Hindlimb muscle (tissue), 1 donor: ENCODE measurements at regions not wholly inside any gene's neighbourhood (a gene's known extent, or its start where the extent isn't known, plus 50 kb on each side); places are given as distances from the start of the nearest gene placed in this dataset.
"Not testable (repeated sequence)": the region's sequence is repeated elsewhere in the genome, so short reads cannot be mapped to it uniquely, and the experiment has no call there.

Experiments used
- DNase-seq: peaks from one replicate; pipeline ENCODE4 v3.0.0-alpha.2; 2013

DNA sequence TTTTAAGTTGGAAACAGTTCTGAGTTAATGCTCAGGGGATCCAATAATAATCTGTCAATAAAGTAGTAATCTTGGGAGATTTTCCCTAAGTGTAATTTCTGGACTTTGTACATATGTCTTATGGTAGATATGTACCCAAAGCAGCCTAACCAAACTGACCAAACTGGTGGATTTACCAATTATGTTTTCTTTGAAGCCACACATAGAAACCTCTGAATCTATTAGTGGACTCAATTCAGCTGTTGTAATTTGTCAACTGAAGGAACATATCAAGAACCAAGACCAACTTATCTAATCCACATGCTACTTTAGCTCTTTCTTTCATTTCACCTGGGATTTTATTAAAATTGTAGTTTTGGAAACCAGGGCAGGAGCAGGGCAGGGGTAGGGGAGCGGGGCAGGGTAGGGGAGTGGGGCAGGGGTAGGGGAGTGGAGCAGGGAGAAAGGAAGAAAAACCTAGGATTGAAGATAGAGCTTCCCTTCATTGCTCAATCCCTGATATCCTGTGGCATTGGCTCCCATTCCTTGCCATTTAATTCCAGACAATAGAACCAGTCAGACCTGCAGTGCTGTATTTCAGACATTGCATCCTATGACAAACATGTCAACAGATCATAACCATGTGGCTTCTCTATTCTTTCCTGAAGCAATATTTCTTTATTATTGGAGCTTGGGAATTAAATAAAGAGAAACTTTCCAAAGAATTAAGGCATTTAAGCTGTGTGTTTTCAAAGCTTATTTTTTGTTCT lies 101.8 kb downstream of the NFKBIZ start:
- no peak for DNase-seq

DNA sequence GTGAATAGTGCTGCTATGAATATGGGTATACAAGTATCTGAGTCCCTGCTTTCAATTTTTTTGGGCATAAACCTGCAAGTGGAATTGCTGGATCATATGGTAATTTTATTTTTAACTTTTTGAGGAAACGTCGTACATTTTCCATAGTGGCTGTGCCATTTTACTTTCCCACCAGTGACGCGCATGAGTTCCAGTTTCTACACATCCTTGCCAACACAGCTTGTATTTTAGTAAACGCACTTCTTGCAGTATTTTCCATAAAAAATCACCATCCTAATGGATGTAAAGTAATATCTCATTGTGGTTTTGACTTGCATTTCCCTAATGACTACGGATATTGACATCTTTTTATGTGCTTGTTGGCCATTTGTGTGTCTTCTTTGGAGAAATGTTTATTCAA lies 105.0 kb downstream of the NFKBIZ start:
- no peak for DNase-seq

DNA sequence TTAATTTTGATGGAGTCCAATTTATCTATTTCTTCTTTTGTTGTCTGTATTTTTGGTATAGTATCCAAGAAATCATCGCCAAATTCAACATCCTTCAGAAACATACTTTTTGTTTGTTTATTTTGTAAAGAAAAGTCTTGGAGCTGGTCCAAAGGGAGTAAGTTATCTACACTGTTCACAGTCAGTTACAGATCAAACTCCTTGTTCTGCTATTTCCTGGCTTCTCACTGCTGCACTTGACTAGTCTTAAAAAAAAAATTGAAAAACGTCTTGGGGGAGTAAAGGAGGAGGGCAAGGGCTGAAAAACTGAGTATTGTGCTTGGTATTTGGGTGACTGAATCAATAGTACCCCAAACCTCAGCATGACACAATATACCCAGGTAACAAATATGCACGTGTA lies 105.6 kb downstream of the NFKBIZ start:
- no peak for DNase-seq

DNA sequence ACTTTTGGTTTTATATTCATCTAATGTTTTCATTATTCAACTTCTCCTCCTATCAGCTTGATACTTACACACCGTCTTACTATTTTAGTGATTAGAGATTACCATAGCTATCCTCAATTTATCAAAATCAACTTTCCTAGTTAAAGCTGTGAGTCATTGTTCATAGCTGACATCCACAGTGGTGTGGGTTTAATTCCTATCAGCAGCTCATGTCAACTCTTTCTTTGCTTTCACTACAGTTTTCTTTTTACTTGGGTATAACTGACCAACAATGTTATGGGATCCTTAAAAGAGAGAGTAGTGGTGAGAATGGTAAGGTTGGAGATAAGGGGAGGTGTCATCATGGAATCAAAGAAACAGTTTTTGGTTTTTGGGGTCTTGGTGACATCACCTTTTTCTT lies 112.7 kb downstream of the NFKBIZ start:
- no peak for DNase-seq

DNA sequence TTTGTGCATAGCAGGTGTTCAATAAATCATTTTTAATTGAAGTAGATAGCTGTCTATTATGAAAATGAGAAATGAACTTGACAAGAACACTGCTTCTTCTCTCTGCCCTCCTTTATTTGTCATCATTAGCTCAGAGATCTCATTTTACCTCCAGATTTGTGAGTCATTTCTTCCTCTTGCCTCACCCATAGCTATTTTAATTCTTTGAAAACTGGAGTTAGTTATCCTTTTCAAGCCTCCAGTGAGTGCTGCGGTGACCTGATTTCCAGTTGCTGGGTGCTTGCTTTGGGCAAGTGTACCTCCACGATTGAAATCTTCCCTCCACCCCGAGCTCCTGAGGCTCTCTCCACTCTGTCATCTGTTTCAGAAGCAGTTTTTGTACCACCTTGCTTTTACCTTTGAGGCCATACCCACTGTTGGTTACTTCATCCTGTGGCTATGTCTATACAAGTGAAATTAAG lies 114.6 kb downstream of the NFKBIZ start:
- no peak for DNase-seq

DNA sequence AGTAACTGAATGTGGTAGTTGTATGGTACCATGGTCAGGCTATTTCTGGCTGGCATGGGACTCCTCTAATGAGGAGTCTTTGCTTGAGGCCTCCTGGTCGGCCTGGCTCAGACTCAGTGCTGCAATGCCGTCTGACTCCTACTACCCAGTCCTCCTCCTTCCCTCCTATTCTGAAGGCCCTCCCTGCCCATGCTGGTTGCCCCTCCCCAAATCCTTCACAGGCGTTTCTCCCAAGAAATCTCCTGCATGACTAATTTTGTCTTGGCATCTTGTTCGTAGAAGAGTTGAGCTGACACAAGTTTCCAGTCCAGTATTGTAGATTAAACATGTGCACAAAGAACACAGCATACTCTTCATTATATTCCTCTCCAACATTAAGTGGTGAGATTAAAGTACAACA lies 115.5 kb downstream of the NFKBIZ start:
- DNase-seq: no peak

DNA sequence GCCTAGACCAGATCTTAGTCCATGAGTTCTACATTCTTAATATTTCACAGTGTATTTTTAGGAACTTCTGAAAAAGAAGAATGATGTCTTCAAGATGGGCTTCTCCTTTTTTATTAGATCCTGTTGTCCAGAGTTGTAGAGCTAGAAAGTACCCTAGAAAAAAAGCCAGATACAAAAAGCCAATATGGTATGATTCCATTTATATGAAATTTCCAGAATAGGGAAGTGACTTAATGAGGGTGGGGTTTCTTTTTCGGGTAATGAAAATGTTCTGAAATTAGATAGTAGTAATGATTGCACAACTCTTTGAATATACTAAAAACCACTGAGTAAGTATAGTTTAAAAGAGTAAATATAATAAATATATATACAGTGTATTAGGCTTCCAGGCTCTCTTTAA lies 116.9 kb downstream of the NFKBIZ start:
- no peak for DNase-seq

DNA sequence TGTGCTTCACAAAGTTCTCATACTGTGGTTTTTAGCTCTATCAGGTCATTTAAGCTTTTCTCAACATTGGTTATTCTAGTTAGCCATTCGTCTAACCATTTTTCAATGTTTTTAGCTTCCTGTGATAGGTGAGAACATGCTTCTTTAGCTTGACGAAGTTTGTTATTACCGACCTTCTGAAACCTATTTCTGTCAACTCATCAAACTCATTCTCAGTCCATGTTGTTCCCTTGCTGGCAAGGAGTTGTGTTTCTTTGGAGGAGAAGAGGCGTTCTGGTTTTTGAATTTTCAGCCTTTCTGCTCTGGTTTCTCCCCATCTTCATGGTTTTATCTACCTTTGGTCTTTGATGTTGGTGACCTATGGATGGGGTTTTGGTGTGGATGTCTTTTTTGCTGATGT lies 120.9 kb downstream of the NFKBIZ start:
- DNase-seq: no peak

DNA sequence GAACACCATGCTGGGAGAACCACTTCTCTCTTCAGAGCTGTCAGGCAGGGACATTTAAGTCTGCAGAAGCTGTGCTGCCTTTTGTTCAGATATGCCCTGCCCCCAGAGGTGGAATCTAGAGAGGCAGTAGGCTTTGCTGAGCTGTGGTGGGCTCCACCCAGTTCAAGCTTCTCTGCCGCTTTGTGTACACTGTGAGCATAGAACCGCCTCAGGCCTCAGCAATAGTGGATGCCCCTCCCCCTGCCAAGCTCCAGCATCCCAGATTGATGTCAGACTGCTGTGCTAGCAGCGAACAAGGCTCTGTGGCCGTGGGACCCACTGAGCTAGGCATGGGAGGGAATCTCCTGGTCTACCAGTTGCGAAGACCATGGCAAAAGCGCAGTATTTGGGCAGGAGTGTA lies 121.6 kb downstream of the NFKBIZ start:
- no peak for DNase-seq

DNA sequence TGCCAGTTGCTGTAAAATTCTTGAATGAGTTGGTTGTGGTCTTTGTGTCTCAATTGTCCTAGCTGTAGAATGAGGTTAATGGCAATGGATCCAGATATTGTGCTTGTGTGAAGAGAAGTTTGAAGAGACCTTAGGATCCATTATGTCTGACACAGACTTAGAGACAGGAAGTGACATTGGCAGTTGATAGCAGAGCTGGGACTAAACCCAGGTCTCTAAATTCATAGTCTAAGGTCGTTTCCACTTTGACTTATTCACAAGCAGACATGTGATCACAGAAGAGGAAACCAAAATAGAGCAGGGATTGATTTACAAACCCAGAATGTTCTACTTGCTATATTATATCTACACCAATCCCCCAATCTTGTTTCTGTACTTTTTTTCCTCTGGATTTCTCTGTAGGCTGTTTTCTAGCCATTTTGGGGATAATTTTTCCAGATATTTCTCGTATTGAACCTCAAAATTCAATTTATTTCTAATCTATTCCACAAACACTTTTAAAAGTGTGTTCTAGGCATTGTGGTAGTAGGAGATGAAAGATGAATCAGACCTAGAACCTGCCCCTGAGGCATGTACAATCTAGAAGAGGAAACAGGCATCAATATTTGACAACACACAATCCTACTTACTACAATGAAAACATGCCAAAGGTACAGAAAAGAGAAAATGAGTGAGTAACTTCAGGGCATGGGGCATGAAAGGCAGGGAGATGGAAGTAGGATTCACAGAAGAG lies 123.3 kb downstream of the NFKBIZ start:
- no peak for DNase-seq

DNA sequence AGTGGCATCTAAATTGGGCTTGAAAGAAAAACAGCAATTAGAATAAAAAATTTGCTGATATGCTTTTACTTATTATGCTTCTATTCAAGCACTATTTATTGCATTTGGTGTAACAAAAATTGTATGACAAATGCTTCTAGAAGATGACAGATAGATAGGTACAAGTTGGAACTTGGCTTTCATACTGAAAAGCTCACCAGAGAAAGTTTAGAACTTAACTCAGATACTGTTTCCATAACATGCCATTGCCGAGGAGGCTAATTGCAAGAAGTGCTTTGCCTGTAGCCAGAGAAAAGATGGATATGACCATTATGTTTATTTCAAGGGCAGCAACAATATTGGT lies 123.8 kb downstream of the NFKBIZ start:
- no peak for DNase-seq

DNA sequence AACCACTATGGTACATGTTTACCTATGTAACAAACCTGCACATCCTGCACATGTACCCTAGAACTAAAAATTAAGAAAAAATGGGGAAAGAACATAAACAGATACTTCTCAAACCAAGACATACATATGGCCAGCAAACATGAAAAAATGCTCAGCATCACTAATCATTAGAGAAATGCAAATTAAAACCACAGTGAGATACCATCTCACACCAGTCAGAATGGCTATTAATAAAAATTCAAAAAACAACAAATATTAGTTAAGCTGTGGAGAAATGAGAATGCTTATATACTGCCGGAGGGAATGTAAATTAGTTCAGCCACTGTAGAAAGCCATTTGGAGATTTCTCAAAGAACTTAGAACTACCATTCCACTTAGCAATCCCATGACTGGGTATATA lies 126.1 kb downstream of the NFKBIZ start:
- not testable (repeated sequence) for DNase-seq

DNA sequence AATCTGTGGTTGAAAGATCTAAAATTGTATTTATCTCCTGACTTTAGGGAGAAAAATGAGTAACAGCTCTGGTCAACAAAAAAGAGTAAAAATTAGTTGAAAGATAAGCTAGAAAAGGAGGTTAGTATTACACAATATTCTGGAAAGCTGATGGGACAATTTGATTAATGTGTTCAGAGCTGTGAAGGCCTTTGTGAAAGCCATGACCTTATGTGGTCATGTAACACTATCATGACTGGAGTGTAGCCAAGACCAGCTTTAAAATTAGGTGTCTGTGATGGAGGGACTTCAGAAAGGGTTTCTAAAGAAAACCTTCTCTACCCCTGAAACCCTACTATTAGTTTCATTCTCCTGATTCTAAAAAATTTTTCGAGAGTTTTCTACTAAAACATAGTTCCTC lies 127.2 kb downstream of the NFKBIZ start:
- DNase-seq: no peak

DNA sequence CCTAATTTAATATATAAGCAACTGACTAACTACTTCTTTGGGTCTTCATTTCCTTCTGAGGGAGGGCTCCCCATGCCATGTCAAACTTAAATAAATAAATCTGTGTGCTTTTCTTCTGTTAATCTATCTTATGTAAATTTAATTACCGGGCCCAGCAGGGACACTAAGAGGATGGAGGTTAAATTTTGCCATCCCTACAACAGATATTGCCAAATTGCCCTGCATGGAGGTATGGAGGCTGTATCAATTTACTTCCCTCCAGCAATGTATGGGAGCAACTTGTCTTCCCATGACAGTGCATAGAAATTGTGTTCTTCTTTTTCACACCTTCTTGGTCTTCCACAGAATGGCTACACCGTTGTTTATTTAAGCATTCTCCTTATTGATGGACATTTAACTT lies 129.0 kb downstream of the NFKBIZ start:
- DNase-seq: no peak

DNA sequence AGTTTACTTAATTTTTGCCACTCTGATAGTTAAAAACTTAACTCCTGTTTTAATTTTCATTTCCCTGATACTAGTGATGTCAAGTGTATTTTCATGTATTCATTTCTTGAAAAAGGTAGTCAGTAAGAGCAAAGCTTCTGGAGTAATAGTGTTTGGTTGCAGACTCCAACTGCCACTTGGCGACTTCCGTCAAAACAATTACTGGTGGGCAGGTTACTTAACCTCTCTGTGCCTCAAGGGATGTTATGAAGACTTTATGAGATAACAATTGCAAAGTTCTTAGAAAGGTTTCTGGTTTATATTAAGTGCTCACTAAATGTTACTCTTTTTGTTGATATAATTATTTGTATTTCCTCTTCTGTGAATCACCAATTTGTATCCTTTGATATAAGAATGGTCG lies 129.7 kb downstream of the NFKBIZ start:
- no peak for DNase-seq

DNA sequence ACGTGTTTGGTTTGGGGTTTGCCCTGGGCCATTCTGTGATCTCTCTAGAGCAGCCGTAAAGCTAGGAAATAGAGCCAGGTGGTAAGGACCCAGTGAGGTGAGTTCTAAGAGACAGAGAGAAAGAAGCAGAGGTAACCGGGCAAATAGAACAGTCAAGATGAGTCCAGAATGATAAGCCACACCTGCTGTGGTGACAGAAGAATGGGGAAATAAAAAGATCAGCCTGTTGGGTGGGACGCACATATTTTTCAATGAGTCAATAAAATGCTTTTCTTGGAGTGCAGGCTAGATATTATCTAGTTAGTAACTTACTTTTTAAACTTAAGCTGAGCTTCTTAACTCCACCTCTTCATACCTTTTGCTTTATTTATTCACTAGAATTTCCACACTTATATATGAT lies 135.0 kb downstream of the NFKBIZ start:
- no peak for DNase-seq

DNA sequence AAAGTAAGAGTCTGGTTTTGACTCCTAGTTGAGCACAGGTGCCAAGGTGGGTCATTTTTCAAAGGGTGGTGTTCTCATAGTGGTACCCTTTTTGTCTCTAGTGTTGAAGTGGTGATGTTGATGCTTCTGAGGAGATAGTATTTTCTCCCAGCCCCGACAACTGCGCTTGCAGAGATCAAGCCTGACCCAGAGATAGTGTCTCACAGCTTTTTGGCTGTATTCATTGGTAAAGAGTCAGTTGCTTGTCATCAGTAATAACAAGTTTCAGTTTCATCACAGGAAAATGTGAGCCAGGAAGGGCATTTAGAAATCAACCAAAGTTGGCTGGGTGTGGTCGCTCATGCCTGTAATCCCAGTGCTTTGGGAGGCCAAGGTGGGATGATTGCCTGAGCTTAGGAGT lies 139.3 kb downstream of the NFKBIZ start:
- DNase-seq: no peak

DNA sequence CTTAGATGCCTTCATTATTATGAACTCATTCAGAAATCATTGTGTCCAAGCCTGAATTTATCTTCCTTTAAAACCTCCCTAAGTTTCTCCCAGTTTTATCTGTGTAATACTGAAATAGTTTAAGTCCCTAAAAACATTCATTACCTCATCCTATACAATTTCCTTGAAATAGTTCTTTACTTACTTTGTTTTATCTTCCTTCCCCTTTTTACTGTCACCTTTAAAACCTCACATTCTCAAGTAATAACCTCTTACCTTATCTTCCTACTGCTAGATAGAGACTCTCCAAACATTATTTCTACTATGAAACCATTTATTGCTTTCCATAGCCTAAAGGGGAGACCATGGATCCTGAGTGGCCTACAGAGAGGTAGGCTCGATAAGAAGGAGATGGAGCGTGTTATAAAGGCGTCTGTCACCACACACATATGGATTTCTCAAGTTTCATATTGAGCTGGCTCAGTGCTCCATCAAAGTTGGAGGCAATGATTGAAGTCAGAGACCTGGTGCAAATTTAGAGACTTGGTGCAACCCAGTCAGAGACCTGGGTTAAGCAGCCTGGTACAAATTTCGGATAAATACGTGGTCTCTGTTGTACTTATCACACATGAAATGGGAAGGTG lies 140.4 kb downstream of the NFKBIZ start:
- DNase-seq: no peak

DNA sequence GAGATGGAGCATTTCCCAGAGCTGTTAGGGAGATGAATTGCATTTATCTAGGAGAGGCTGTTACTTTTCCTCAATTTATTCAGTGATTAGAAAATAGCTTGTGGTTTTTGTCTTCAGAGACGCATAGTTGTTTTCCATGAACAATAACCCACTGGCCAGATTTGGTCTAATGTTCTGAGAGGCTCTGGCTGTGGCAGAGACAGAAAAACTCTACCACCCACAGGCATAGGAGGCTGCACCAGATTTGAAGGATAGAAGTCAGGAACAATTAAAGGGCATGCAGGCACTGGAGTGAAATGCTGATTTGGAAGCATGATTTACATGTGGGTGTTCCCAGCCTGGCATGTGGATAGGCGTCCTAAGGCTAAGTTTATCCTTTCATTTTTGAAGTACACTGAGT lies 143.5 kb downstream of the NFKBIZ start:
- DNase-seq: no peak

DNA sequence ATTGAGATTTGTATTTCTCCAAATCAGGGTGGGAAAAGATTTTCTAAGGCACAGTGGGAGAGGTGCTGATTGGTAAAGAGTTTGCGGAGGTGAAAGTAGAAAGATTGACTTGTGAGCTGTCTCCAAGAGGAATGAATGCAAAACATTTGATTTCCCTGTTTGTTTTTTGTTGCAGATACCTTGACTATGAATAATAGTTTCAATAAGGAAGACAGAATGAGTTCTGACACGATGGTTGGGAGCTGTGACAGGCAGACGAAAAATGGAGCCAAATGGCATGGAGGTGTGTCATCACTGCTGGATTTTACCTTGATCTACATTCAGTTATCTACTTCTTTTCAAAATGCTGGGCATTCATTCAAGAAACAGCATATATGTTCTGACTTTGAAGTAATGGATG lies 145.1 kb downstream of the NFKBIZ start:
- DNase-seq: no peak

DNA sequence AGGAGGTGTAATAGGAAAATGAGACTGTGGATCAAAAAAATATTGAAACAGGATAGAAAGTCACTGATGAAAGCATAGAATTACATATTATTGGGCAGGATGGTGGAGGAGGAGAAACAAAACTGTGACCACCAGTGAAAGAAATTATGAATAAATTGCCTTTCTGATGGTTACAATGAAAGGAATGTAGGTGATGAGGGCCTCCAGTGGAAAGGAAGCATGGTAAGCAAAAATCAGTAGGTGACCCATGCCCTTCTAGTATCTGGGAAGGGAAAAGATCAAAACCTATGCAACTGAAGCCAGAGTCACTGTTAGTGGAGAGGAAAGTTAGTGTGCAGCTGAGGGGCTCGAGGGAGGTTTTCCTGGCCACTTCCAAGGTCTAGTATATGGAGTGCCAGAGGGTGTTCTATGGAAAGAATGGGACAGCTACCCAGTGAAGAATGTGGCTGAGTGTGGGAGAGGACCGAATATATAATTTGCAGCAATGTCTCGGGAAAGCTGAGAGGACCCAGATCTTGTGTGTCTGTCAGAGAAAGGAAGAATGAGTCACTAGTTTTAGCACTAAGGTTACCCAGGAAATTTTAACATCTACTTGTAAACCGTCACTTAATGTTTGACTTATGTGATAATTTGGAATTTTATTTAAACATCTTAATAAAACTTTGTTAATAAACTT lies 146.2 kb downstream of the NFKBIZ start:
- no peak for DNase-seq

DNA sequence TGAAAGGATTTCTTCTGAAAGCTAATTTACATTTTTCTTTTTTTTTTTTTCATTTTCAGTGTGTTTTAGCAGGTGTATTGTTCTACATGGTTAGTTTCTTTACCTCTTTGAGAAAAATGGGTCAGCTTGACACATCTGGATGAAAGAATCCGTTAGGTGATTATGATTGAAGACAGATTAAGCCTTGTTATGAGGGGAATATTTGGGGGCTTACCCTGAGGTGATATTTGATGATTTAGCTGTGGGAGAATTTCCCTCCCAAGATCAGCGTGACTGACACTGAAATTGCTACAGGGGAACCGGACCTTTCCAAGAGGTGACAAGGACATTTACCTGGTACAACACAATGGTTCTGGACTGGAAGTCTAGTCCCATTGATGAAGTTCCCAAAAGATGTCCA lies 147.5 kb downstream of the NFKBIZ start:
- no peak for DNase-seq

DNA sequence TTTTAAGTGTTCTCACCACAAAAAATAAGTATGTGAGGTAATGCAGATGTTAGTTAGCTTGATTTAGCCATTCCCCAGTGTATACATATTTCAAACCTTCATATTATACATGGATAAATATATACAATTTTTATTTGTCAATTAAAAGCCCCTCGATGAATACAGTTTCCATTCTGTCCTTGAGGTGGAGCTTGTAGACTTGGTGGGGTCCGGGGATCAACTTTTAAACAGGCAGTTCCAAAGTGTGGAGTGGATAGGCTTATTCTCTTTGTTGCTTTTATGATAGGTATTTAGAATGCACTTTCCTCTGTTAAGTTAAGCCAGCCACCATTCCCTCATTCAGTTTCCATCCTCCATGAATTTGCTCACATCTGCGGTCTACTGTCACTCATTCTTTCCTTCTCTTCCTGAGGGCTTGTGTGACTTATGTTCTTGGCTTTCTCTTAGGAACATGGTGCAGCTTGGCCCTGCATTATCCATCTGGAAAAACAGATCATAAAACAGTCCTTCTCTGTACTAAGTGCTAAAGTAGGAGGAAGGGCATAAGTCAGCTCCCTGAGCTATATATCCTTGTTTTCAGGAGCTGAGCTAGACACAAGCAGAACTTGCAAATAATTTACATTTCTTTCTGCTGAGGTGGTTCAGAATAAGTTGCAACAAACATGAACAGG lies 149.1 kb downstream of the NFKBIZ start:
- no peak for DNase-seq
